ENCODE measurements at regions not wholly inside any gene's neighbourhood (a gene's known extent, or its start where the extent isn't known, plus 50 kb on each side); places are given as distances from the start of the nearest gene placed in this dataset.

DNA sequence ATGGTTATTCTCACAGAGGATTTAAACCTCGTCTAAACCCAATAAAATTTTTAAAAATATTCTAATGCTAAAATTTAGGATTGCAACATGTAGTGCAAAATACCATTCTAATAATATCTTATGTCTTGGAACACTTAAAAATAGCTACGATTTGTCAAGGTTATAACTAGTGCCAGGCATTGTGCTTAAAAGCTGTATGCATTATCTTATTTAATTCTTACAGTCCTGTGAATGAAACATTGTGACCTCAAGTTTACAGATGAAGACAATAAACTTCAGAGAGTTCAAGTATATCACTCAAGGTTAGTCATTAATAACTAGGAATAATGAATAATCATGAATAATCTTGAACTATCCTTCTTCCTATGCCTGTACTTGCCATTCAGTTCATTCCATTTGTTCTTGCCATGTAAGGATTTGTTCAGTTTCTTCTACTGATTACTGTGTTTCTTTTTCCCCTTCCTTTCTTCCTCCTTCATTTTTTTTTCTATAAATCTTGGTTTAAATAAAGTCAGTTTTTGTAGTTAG, 897.6 kb upstream of the NR2F2 start:
- TF ChIP-seq, protein P1, sequence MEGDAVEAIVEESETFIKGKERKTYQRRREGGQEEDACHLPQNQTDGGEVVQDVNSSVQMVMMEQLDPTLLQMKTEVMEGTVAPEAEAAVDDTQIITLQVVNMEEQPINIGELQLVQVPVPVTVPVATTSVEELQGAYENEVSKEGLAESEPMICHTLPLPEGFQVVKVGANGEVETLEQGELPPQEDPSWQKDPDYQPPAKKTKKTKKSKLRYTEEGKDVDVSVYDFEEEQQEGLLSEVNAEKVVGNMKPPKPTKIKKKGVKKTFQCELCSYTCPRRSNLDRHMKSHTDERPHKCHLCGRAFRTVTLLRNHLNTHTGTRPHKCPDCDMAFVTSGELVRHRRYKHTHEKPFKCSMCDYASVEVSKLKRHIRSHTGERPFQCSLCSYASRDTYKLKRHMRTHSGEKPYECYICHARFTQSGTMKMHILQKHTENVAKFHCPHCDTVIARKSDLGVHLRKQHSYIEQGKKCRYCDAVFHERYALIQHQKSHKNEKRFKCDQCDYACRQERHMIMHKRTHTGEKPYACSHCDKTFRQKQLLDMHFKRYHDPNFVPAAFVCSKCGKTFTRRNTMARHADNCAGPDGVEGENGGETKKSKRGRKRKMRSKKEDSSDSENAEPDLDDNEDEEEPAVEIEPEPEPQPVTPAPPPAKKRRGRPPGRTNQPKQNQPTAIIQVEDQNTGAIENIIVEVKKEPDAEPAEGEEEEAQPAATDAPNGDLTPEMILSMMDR (IDR thresholded peaks at IDR 0.05), result no peak
- no peak for TF ChIP-seq POLR2A (IDR thresholded peaks at IDR 0.05)

Data from suprapubic skin (tissue), 3 donors.